GM21717 (cell line): ENCODE measurements at regions not wholly inside any gene's neighbourhood (a gene's known extent, or its start where the extent isn't known, plus 50 kb on each side); places are given as distances from the start of the nearest gene placed in this dataset.
"Not testable (repeated sequence)": the region's sequence is repeated elsewhere in the genome, so short reads cannot be mapped to it uniquely, and the experiment has no call there.

Experiments used
- ATAC-seq: cut with Tn5 transposase; IDR thresholded peaks from one replicate; pipeline ENCODE4 v1.9.1; 2021; ENCODE audit warnings: mild to moderate bottlenecking, moderate library complexity; ENCODE audit not compliant: unreplicated experiment

DNA sequence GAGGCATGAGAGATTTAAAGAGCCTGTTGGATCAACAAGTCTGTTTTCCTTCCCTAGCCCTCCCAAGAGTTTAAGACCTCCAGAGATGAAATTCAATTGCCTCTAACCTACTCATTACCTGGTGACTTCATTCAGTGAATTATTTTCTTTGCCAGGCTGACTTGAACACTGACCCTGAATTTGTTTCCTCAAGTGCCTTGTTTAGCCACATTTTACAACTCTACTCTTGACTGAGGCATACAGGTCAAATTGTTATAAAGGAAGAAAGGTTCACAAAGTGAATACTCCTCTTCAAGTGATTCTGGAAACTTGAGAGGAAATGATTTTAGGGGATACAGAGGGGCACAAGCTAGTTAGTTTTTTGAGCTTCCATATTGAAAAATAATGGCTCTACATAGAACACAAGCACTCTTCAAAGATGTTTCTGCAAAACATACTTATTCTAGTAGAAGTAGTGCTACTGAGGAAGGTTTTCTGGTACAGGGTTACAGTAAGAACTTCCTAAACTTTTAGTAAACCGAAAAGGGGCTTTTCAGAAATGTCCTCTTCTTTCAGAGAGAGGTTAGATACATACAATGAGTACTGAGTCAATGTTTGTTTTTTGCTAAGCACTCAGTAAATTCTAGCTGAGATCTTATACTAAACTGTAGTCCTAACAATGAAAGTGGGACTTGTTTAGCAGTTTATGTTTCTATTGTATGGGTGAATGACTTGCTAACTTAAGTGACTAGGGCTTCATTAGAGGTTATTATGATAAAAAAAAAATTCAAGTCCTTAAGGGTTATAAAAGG, 137.4 kb upstream of the SATB1 start:
- ATAC-seq = no peak

DNA sequence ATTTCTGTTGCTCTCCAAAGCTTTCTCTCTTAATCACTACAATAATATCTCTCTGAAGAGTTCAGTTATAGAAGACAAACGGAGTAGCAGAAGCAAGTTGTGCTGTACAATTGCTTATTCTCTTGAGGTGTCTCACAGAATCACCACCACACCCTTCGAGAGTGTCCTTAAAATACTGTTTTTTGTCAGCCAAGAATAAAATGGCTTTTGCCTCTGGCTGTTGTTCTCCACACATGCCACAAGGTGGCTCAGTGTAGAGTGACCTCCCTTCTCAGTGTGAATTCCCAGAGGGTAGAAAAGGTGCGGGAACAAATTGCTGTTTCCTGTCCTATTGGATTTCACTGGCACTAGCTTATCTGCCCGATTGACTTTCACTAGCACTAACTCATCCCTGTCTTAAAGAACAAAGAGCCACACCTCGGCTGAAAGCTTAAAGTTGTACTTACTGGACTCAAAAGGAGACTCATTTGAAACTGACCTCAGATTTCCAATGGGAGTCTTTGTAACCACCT, 134.2 kb upstream of the SATB1 start:
- ATAC-seq = peak; percentile 52

DNA sequence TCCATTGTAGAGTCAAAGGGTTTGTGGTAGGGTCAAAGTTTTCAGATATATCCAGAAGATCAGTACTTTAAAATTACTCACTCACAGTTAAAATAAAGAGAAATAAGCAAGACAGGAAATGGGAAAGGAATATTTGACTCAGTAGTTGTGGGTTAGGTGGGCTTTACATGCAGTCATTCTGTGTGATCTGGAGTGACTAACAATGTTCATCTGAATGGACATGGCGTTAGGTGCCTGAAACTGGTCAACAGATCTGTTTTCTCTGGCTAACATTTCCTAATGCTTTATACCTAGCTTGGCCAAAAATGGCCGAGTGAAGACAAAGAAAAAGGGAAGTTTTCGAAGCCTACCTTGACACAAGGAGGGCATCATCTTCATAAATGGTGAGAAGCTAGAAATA, 133.4 kb upstream of the SATB1 start:
- no peak for ATAC-seq

DNA sequence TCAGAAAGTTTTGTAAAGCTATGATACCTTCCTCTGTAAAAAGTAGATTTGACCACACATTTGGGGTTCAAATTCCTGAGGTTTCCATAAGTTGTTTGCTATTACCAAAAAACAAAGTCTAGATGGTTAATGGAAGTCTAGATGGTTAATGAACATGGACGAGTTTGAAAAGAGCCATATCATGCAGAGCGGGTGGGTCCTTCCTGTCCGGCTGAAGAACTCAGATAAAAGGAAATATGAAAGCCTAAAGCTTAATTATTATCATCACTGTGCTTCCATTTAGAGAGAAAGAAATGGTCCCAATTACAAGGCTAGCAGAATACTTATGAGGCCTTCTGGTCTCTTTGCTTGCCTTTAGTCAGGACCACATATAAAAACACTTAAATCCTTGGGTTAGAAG, 132.1 kb upstream of the SATB1 start:
- ATAC-seq = no peak

DNA sequence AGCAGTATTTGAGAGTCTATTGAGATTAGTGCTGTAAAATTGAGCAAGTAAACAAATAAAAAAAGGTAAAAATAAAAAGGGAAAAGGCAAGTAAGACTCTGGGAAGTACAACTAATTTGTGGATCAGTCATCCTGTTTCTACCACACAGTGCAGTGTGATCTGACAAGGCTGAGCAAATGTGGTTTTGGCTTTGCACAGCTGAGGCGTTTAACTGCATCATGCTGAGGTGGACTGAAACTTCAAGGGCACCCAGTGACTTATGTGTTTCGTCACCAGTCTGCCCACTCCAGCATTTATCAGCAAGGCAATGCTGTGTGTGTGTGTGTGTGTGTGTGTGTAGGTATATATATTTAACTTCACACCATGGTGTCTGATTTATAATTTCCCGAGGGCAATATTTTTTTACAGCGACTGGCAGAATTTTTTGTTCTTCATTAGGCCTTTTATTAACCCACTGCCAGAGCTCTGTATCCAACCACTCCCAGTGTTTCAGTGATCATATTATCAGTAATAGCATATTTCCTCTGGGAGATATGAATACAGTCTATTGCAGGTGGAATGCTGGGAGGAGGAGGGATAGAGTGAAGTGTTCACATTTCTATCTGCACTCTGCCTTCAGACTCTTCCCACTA, 131.5 kb upstream of the SATB1 start:
- ATAC-seq = peak; percentile 97

DNA sequence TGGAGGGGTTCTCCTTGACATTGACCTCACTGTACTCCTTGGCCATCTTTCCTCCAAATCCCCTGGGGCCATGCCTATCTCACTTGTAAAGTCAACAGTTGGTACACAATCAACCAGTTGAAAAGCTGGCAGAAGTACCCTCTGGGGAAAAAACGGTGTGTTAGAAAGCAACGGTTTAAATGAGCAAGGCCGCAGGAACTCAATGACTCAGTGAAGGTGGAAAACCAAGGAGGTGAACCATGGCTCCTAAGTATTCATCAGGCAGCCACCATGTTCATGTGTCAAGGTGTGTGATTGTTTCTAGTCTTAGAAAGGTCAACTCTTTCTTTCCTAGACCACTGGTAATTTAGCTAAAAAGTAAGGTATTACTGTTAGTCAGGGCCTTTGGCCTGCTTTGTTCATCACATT, 130.9 kb upstream of the SATB1 start:
- no peak for ATAC-seq

DNA sequence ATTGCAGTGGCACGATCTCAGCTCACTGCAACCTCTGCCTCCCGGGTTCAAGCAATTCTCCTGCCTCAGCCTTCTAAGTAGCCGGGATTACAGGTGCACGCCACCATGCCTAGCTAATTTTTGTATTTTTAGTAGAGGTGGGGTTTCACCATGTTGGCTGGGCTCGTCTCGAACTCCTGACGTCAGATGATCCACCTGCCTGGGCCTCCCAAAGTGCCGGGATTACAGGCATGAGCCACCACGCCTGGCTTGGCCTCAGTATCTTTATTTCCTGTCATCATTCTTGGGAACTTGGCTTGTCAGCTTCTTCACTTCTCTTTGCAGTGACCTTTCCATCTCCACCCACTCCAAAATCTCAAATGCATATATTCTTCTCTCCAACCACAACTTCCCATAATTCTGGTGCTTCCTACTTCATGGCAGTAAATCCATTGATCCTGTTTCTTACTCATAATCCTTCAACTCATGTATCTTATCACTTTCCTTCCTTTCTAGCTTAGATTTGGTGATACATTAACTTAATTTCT, 127.5 kb upstream of the SATB1 start:
- not testable (repeated sequence) for ATAC-seq

DNA sequence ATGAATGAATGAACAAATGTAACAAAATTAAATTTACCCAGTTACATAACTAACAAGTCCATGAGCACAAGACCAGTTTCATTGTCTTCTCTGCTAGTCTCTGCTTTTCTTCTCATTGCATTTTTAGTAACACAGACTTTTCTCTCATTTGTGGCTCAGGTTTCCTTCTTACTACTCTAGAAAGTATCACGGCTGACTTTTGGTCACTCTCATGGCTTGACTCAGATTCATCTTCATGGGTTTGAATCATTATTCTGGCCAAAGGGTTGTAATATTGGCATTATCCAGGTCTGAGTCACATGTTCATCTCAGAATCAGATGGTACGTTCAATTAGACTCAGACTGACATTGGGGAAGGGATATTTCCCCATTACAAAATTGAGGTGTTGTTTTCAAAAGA, 121.5 kb upstream of the SATB1 start:
- no peak for ATAC-seq

DNA sequence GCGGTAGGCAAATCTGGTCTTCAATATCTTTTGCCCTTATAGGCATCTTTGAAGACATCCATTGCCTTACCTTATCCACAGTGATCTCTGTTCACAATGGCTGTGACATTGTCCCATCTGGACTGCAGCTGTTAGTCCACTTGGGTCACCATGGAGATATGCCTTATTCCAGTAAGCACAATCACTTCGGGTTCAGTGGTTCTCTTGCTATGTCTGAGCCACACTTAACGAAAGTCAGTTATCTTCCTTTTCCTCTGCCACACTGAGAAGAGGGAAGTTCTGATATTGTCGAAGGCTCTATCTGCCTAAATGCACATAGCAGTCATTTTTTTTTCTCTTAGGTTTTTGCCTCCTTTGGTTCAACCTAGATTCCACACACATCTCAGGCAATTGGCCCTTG, 119.0 kb upstream of the SATB1 start:
- no peak for ATAC-seq

DNA sequence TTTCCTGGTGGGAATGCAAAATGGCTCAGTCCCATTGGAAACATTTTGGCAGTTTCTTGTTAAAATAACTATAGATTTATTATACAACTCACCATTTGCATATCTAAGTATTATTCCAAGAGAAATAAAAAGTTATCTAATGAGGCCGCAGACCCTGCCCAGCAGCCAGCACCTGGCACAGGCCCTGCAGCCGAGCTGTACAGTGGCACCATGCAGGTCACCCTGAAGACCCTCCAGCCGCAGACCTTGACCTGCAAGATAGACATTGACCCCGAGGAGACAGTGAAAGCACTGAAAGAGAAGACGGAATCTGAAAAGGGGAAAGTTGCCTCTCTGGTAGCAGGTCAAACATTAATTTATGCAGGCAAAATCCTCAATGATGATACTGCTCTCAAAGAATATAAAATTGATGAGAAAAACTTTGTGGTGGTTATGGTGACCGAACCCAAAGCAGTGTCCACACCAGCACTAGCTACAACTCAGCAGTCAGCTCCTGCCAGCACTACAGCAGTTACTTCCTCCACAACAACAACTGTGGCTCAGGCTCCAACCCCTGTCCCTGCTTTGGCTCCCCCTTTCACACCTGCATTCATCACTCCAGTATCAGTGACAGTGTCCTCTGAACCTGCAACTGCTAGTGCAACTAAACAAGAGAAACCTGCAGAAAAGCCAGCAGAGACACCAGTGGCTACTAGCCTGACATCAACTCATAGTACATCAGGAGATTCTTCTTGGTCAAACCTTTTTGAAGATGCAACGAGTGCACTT, 113.5 kb upstream of the SATB1 start:
- ATAC-seq = no peak

DNA sequence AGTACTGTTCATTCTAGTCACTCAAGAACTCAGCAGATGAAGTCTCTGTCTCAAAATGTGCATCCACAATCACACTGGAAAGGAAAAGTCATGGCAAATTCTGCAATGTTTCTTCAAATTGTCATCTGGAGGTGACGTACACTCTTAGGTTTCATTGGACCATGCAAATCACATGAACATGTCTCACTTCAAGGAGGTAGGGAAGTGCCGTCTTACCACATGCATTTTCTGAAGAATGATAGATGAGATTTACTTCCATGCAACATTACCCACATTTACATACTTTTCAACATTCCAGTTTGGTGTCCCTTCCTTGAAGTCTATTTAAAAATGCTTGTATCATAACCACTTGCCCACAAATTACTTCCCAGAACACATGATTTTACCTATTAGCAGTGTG, 107.9 kb upstream of the SATB1 start:
- no peak for ATAC-seq

DNA sequence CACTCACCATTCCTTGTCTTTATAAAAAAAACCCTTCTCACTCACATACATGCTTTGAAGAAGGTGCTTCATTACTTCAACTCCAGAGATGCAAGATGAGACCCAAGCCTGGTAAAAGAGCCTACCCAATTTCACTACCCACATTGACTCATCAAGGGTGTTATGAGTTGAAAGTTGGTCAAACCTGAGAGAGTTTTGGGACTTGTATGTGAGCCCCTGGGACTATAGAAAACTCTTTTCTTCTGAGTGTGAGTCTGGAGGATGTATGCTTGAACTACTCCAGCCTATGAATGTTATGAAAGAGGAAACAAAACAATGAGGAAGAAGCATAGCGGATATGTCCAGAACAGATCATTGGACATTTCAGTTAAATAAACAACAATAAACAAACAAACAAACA, 106.5 kb upstream of the SATB1 start:
- peak; percentile 94 for ATAC-seq

DNA sequence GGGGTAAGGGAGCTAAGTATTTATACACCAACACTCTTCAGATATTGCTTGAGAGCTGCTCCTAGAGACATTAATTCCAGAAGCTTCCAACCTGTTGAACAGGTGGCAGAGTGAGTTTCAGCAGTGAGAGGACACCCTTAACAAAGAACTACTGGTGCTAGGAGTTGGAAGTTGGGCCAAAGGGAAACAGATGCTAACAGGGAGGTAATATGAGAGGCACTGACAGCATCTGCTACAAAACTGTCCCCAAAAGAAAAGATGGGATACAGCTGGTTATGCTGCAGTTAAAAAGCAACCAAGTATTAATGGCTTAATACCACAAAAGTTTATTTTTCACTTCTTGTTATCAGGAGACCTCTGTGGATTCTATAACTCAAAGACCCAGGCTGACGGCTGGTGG, 104.5 kb upstream of the SATB1 start:
- no peak for ATAC-seq

DNA sequence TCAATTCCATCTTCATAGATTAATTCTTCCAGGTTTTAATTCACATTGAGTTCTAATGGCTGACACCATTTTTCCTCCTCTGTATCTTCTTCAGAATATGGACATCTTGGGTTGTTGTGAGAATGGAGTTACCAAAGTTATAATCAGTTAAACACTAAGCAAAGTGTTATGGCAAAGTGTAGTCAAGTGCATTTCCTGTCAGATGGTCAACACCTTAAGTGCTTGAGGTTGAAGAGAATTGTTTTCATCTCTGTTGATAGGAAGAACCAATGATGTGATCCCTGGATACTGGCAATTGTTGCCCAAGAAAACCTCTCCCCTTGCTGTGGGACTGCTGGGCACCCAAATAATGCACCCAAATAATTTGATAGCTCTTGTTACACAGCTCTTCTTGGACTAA, 102.6 kb upstream of the SATB1 start:
- no peak for ATAC-seq

DNA sequence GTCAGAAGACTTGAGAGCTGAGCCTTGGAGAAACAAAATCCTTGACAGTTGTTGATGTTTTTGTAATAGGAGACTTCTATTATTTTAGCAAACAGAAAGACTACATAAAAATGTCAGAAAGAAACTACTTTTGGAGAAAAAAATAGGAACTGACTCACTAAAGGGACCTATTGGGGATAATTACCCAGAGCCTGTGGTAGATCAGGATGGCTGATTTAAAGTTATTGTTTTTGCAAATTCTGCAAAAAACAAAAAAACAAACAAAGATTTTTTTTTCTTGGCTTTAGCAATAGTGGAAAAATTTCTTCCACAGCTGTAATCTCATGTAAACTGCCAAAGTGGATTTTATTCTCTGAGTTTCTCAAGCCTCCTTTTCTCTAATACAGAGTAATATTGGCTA, 101.5 kb upstream of the SATB1 start:
- no peak for ATAC-seq

DNA sequence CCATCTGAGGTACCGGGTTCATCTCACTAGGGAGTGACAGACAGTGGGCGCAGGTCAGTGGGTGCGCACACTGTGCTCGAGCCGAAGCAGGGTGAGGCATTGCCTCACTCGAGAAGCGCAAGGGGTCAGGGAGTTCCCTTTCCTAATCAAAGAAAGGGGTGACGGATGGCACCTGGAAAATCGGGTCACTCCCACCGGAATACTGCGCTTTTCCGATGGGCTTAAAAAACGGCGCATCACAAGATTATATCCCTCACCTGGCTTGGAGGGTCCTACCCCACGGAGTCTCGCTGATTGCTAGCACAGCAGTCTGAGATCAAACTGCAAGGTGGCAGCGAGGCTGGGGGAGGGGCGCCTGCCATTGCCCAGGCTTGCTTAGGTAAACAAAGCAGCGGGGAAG, 91.0 kb upstream of the SATB1 start:
- not testable (repeated sequence) for ATAC-seq

DNA sequence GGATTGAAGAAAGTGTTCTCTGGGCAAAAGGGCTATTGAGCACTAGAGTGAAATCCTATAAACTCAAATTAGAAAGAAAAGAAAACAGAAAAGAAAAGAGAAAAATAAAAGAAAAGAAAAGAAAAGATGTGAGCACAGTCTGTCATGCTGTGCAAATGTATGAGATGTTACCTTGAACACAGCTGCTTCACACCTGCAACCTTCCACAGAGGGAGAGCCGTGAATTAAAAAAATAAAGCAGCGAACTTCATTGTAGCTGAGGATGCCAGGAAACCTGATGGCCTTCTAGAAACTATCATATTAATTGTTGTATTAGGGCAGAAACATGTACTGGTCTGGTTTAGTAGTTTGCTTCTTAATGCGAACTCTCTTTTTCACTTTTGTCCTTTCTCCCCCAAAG, 88.0 kb upstream of the SATB1 start:
- no peak for ATAC-seq

DNA sequence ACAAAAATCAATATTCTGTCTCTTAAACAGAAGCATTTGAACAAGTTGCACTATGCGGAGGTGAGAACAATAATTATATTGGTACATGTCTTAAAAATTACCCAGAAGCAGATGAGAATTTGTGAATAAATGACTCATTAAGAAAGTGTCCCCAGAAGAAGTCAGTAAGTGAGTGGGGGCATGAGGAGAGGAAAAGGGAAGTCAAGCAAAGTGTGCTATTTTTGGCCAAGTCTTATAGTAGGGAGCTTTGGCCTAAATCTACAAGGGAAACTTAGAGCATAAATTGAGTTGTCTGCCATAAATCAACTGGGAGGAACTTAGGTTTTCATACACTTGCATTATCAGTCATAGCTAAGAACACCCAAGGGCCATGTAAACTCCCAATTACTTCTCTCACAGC, 86.9 kb upstream of the SATB1 start:
- ATAC-seq = no peak

DNA sequence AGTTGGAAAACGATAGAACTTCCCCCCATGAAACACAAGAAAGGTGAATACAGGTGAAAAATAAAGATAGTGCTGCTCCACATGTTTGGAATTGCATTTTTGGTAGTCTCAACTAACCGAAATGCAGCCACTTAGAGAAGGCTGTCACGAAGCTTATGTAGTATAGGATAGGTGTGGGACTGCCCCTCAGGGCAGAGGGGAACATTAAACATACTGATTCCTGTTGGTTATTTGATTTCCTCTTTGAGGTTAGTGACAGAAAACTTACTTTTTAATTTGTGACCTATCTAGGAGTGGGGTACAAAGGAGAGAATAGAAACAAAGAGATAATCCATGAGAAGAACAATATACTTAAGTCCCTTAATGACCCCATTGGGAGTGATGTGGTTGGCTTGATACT, 85.8 kb upstream of the SATB1 start:
- ATAC-seq = no peak

DNA sequence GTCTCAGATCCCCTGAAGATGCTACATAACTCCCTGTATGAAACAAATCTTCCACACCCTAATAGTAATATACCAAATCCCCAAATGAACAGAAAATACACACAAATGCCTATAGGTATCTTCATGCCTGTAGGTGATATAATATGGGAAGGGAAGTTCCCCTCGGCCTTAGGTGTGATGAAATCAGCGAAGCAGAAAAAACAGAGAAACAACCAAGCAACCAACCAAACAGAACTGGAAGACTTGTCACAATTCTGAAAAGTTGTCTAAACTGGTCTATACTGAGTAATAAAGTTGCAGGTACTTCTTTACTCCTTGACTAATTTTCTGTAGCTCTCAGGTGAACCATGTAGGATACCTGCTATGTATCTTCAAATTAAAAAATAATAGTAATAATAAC, 82.2 kb upstream of the SATB1 start:
- ATAC-seq = no peak

DNA sequence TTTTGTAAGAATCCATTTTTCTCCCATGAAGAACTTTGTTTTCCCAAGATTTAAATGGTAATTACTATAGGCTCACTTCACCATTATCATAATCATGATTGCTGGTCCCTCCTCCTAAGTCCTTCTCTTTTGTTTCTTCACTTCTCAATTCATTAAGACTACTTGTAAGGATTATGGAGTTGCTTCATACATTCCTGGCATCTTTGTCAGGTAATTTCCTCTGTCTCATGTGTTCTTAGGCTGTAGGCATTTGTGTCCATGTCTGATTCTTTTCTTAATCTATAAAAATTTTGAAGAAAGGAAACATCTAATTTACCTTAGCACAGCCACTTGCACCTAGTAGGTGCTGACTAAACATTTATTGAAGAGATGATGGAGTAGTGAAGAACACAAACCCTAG, 79.9 kb upstream of the SATB1 start:
- no peak for ATAC-seq
